GM23338 (cell line): ENCODE measurements at regions not wholly inside any gene's neighbourhood (a gene's known extent, or its start where the extent isn't known, plus 50 kb on each side); places are given as distances from the start of the nearest gene placed in this dataset.

ENCODE experiments used
- ATAC-seq: fragments of 200-7000 bp; cut with Tn5 transposase; 3 replicates; pipeline ENCODE4 v1.9.1; 2020
- DNase-seq: peaks from one replicate; pipeline ENCODE4 v3.0.0-alpha.2; 2015; ENCODE audit warnings: low spot score
- H2AFZ ChIP-seq: fragments of 200-600 bp; sonication (generic); 2 replicates; pipeline ENCODE4 v1.8.0; 2016; ENCODE audit warnings: antibody characterized with exemption, mild to moderate bottlenecking, moderate library complexity
- H3F3A ChIP-seq: fragments of 200-600 bp; sonication (generic); replicated peaks from 2 replicates; pipeline ENCODE4 v1.8.0; 2017; ENCODE audit warnings: antibody characterized with exemption, mixed run types, low read depth
- H3K27ac ChIP-seq: fragments of 200-600 bp; sonication (generic); 2 replicates; pipeline ENCODE4 v1.6.1; 2016; ENCODE audit warnings: low read depth
- H3K27me3 ChIP-seq: fragments of 200-600 bp; sonication (generic); 2 replicates; pipeline ENCODE4 v1.8.0; 2016; ENCODE audit warnings: mild to moderate bottlenecking, mixed run types, moderate library complexity; ENCODE audit not compliant: insufficient read depth
- H3K36me3 ChIP-seq: fragments of 200-600 bp; sonication (generic); 2 replicates; pipeline ENCODE4 v1.8.0; 2016; ENCODE audit warnings: mild to moderate bottlenecking; ENCODE audit not compliant: insufficient read depth
- H3K4me1 ChIP-seq: fragments of 200-600 bp; sonication (generic); 2 replicates; pipeline ENCODE4 v1.8.0; 2016; ENCODE audit warnings: mild to moderate bottlenecking, moderate library complexity; ENCODE audit not compliant: insufficient read depth
- H3K4me2 ChIP-seq: fragments of 200-600 bp; sonication (generic); 2 replicates; pipeline ENCODE4 v1.7.1; 2017; ENCODE audit warnings: mixed run types
- H3K4me3 ChIP-seq: fragments of 200-600 bp; sonication (generic); 2 replicates; pipeline ENCODE4 v1.6.1; 2016; ENCODE audit warnings: mixed run types
- H3K79me2 ChIP-seq: fragments of 200-600 bp; sonication (generic); replicated peaks from 2 replicates; pipeline ENCODE4 v1.8.0; 2017; ENCODE audit warnings: mild to moderate bottlenecking; ENCODE audit not compliant: insufficient read depth
- H3K9me2 ChIP-seq: fragments of 200-600 bp; sonication (generic); 2 replicates; pipeline ENCODE4 v1.8.0; 2017; ENCODE audit not compliant: insufficient read depth
- H4K20me1 ChIP-seq: fragments of 200-600 bp; sonication (generic); replicated peaks from 2 replicates; pipeline ENCODE4 v1.8.0; 2017; ENCODE audit warnings: mild to moderate bottlenecking; ENCODE audit not compliant: insufficient read depth
- H3K27ac Mint-ChIP-seq: 2 replicates; pipeline ENCODE4 v1.8.0; 2020; ENCODE audit warnings: inconsistent platforms, mild to moderate bottlenecking, moderate library complexity, mixed read lengths
- H3K27me3 Mint-ChIP-seq: 3 replicates; pipeline ENCODE4 v1.8.0; 2022; ENCODE audit warnings: low read depth, mild to moderate bottlenecking, moderate library complexity, mixed read lengths, inconsistent platforms; ENCODE audit not compliant: insufficient read depth, poor library complexity
- H3K36me3 Mint-ChIP-seq: 3 replicates; pipeline ENCODE4 v1.8.0; 2021; ENCODE audit warnings: low read depth, mild to moderate bottlenecking, inconsistent platforms, moderate library complexity, mixed read lengths
- H3K4me1 Mint-ChIP-seq: 3 replicates; pipeline ENCODE4 v1.8.0; 2020; ENCODE audit warnings: mild to moderate bottlenecking, inconsistent platforms, mixed read lengths
- H3K4me3 Mint-ChIP-seq: 3 replicates; pipeline ENCODE4 v1.8.0; 2021; ENCODE audit warnings: moderate library complexity, mild to moderate bottlenecking, inconsistent platforms, mixed read lengths
- H3K9me3 Mint-ChIP-seq: 3 replicates; pipeline ENCODE4 v1.8.0; 2020; ENCODE audit warnings: moderate library complexity, mild to moderate bottlenecking, inconsistent platforms, mixed read lengths
- CREB1 ChIP-seq: fragments of 250-450 bp; sonication (Bioruptor Pico); IDR thresholded peaks from 2 replicates; pipeline ENCODE4 v1.5.0; 2020; ENCODE audit warnings: low read depth, mild to moderate bottlenecking, moderate library complexity
- JUNB ChIP-seq: IDR thresholded peaks from one replicate; pipeline ENCODE4 v1.6.1; 2016; ENCODE audit warnings: antibody characterized with exemption; ENCODE audit not compliant: unreplicated experiment
- NANOG ChIP-seq: IDR thresholded peaks from 2 replicates; pipeline ENCODE4 v1.6.1; 2016; ENCODE audit warnings: antibody characterized with exemption, borderline replicate concordance
- ZNF114 ChIP-seq: fragments of 250-450 bp; sonication (Bioruptor Pico); IDR thresholded peaks from 2 replicates; pipeline ENCODE4 v1.5.0; 2020; ENCODE audit warnings: mild to moderate bottlenecking, moderate library complexity
- ZNF331 ChIP-seq: fragments of 250-450 bp; sonication (Bioruptor Pico); IDR thresholded peaks from 2 replicates; pipeline ENCODE4 v1.5.0; 2020; ENCODE audit warnings: low read depth, mild to moderate bottlenecking, moderate library complexity
- TF ChIP-seq, protein P1 (sequence below), 2 experiments: fragments of 200-600 bp in 1 of 2; sonication (generic) in 1 of 2; conservative IDR thresholded peaks; 2 replicates each; pipeline versions ENCODE4 v1.5.1 to v1.6.1; 2016 to 2017; ENCODE audit warnings: antibody characterized with exemption in 2 of 2, low read depth in 2 of 2, mild to moderate bottlenecking in 2 of 2, moderate library complexity in 1 of 2

GRCh38 chr14:35224615-35225014 lies 67.6 kb upstream of the PSMA6 start:
- Histone ChIP-seq H3F3A (no peaks in the 10 kb centered on the region), H3K79me2 (no peaks in the 10 kb centered on the region), H4K20me1 (0 out of 2 replicates have a peak, but pooled peaks cover 6% of the 10 kb centered on the region), H3K4me2 (no peak overlapping the region), H3K4me3 (no peak overlapping the region), H3K4me1 (no peaks in the 10 kb centered on the region), H3K9me2 (no peaks in the 10 kb centered on the region), H2AFZ (no peak overlapping the region), H3K36me3 (no peaks in the 10 kb centered on the region), H3K27ac (no peak overlapping the region), H3K27me3 (no peaks in the 10 kb centered on the region)
- Mint-ChIP-seq H3K27me3 (peaks cover 5% of the 10 kb centered on the region), H3K36me3 (no peaks in the 10 kb centered on the region), H3K4me3 (no peak overlapping the region), H3K4me1 (peaks cover 4% of the 10 kb centered on the region; the same call in 2 of the 3 replicates), H3K27ac (no peak overlapping the region), H3K9me3 (no peaks in the 10 kb centered on the region)
- ATAC-seq (no peak), DNase-seq (no peak)
- TF ChIP-seq ZNF114 (CRISPR knock-in tag): no peak

DNA sequence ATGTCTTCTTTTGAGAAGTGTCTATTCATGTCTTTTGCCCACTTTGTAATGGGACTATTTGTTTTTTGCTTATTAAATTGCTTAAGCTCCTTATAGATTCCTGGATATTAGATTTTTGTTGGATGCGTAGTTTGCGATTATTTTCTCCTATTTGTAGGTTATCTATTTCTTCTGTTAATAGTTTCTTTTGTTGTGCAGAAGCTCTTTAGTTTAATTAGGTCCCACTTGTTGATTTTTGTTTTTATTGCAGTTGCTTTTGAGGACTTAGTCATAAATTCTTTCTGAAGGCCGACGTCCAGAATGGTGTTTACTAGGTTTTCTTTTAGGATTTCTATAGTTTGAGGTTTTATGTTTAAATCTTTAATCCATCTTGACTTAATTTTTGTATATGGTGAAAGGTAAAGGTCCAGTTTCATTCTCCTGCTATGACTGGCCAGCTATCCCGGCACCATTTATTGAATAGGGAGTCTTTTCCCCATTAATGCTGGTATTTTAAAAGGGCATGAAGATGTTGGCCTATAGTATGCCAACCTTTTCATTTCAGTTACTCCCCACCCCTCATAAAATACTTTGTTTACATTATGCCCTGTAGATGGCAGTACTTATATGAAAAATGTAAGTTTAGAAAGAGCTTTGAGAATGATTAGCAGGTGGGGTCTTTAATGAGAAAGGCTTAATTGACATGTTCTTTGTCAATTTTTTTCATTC lies 62.9 kb upstream of the PSMA6 start:
- ATAC-seq (no peak), DNase-seq (peak; percentile 21)
- Histone ChIP-seq H4K20me1 (0 out of 2 replicates have a peak, but pooled peaks cover 6% of the 10 kb centered on the region), H3F3A (no peaks in the 10 kb centered on the region), H3K79me2 (no peaks in the 10 kb centered on the region; the same call in 1 of the 2 replicates), H3K4me3 (no peak overlapping the region), H3K9me2 (no peaks in the 10 kb centered on the region), H2AFZ (no peak overlapping the region), H3K27me3 (no peaks in the 10 kb centered on the region), H3K4me2 (no peak overlapping the region), H3K27ac (no peak overlapping the region), H3K4me1 (no peaks in the 10 kb centered on the region), H3K36me3 (no peaks in the 10 kb centered on the region)
- peaks cover 5% of the 10 kb centered on the region for H3K27me3 Mint-ChIP-seq
- no peaks in the 10 kb centered on the region for H3K36me3 Mint-ChIP-seq
- no peak for TF ChIP-seq NANOG
- TF ChIP-seq, protein P1, sequence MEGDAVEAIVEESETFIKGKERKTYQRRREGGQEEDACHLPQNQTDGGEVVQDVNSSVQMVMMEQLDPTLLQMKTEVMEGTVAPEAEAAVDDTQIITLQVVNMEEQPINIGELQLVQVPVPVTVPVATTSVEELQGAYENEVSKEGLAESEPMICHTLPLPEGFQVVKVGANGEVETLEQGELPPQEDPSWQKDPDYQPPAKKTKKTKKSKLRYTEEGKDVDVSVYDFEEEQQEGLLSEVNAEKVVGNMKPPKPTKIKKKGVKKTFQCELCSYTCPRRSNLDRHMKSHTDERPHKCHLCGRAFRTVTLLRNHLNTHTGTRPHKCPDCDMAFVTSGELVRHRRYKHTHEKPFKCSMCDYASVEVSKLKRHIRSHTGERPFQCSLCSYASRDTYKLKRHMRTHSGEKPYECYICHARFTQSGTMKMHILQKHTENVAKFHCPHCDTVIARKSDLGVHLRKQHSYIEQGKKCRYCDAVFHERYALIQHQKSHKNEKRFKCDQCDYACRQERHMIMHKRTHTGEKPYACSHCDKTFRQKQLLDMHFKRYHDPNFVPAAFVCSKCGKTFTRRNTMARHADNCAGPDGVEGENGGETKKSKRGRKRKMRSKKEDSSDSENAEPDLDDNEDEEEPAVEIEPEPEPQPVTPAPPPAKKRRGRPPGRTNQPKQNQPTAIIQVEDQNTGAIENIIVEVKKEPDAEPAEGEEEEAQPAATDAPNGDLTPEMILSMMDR (conservative IDR thresholded peaks at IDR 0.05; ENCODE audit: low read depth in 2 of 2): peak in 1 of 2 experiments; percentile 53; a peak in 3 of 4 replicates
- H3K4me3 Mint-ChIP-seq: no peak overlapping the region
- no peak overlapping the region for H3K27ac Mint-ChIP-seq
- H3K9me3 Mint-ChIP-seq: no peaks in the 10 kb centered on the region
- H3K4me1 Mint-ChIP-seq: 0 out of 3 replicates have a peak, but pooled peaks cover 2% of the 10 kb centered on the region

- H3K36me3 ChIP-seq: no peaks in the 10 kb centered on the region
- no peaks in the 10 kb centered on the region for H3K4me1 ChIP-seq
- H3K79me2 ChIP-seq: no peaks in the 10 kb centered on the region; the same call in 1 of the 2 replicates
- no peaks in the 10 kb centered on the region for H3K36me3 Mint-ChIP-seq
- H3K27ac ChIP-seq: no peak overlapping the region
- H3K4me2 ChIP-seq: no peak overlapping the region
- H3K4me3 Mint-ChIP-seq: no peak overlapping the region
- H3K4me1 Mint-ChIP-seq: 0 out of 3 replicates have a peak, but pooled peaks cover 2% of the 10 kb centered on the region
- H3K27me3 ChIP-seq: no peaks in the 10 kb centered on the region
- no peaks in the 10 kb centered on the region for H3K9me2 ChIP-seq
- H3K27ac Mint-ChIP-seq: no peak overlapping the region
- no peaks in the 10 kb centered on the region for H3K9me3 Mint-ChIP-seq
- DNase-seq (no peak), ATAC-seq (no peak)
- no peak for TF ChIP-seq JUNB
- TF ChIP-seq ZNF331 (CRISPR knock-in tag): no peak
- TF ChIP-seq, protein P1 (conservative IDR thresholded peaks at IDR 0.05; ENCODE audit: low read depth in 2 of 2): no peak
- no peak for TF ChIP-seq NANOG
- TF ChIP-seq CREB1 (CRISPR knock-in tag): no peak
- H3K4me3 ChIP-seq: no peak overlapping the region
- 0 out of 2 replicates have a peak, but pooled peaks cover 6% of the 10 kb centered on the region for H4K20me1 ChIP-seq
- peaks cover 6% of the 10 kb centered on the region for H3K27me3 Mint-ChIP-seq
- no peak overlapping the region for H2AFZ ChIP-seq
- no peaks in the 10 kb centered on the region for H3F3A ChIP-seq
These were observed 62.4 kb upstream of the PSMA6 start for GRCh38 chr14:35229792-35230089.
